Stimulated activated CD4-positive, alpha-beta T cell treated with anti-CD3 and anti-CD28 coated beads, Interleukin-1b, Interleukin-23, amount 100 ng/mL, for 1 hour (primary cell): ENCODE measurements at regions not wholly inside any gene's neighbourhood (a gene's known extent, or its start where the extent isn't known, plus 50 kb on each side); places are given as distances from the start of the nearest gene placed in this dataset.
"Not testable (repeated sequence)": the region's sequence is repeated elsewhere in the genome, so short reads cannot be mapped to it uniquely, and the experiment has no call there.

Source experiments
- DNase-seq, 2 donors: peaks; one replicate each; pipeline ENCODE4 v3.0.0-alpha.2; 2020; ENCODE audit warnings: low read depth in 2 of 2

DNA sequence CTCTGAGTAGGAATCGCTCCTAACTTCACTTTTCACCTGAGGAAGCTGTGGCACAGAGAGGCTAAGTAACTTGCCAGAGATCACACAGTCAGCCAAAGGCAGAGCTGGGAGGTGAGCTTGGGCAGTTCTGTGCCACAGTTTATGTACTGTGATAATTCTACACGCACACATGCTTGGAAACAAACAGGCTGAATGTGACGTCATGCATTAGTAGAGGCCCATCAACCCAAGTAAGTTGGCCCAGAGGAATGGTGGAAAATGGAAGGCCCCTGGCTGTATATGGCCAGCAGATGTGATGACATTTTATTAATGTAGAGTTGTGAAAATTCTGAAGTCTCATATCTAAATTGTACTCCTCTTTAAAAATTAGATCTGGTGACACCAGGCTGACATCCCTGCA, 394.0 kb downstream of the MIAT start:
- no peak for DNase-seq

DNA sequence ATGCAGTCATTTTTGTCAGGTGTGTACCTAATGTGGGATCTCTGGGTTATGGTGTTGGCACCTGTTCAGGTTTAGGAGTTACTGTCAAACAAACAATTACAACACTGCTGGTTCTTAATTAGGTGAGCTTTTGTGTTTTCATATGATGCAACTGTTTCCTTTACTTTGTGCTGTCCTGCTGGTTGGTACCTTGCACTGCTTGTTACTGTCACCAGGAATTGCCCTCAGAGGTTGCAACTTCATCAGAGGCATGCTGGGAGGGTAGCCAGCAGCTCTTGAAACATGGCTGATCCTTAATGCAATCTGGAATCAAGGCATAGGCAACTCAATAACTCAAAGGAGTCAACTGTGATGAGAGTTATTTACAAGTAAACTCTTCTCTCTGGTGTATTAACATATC, 400.3 kb downstream of the MIAT start:
- no peak for DNase-seq

DNA sequence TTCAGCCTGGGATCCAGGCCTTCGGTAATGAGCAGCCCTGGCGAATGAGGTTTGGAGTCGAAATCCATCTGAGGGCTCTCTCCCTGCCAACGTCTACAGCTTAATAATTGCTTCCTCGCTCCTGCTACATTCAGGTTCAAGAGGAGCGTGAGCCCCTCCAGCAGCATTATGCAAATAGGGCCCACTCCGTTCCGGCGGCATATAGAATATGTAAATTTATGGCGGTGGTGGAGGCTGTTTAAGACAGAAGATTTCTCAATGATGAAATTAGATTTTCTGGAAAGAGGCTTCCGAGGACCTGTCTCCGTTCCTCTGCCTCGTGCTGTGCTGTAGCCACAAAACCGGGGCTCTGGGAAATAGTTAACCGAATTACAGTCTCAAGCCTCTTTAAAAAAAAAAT, 402.8 kb downstream of the MIAT start:
- DNase-seq, result no peak

- DNase-seq, result no peak
These were observed 405.5 kb downstream of the MIAT start for GRCh38 chr22:27062910-27063309.

GRCh38 chr22:27063406-27063805, 406.0 kb downstream of the MIAT start:
- no peak for DNase-seq

GRCh38 chr22:27063841-27064240, 406.5 kb downstream of the MIAT start:
- DNase-seq, result no peak

DNA sequence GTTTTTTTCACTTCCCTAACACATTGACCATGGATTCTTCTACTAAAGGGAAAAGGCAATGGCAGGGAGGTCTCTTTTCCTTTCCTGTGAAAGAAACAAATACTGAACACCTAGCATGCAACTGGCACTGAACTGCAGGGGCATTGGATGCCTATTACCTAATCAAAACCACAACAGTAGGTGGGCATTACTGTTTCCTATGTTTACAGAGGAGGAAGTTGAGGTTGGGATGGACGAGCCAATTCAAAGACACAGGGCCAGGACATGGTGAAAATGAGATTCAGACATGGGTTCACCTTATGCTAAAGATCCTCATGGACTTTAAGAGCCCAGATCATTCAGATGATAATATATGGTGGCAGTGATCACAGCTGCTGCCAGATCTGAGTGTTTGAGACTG, 407.0 kb downstream of the MIAT start:
- DNase-seq, result no peak

- no peak for DNase-seq
These were observed 407.9 kb downstream of the MIAT start for GRCh38 chr22:27065279-27065678.

DNA sequence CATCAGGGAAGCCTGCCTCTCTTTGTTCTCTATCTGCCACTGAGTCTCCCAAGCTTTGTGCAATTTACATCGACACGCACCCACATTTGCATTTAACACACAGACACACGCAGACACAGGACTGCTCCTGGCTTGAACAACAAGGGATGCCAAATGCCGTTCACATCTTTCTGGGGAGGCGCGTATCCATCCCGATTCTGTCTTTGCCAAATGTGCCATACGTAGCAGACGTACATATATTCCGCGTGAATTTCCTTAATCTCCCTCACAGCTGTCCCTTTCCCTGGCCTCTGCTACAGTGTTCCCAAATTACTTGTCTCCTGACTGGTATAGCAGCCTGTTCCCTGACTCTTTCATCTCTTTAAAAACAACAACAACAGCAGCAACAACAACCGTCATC, 409.5 kb downstream of the MIAT start:
- no peak for DNase-seq

- no peak for DNase-seq
These were observed 410.7 kb downstream of the MIAT start for GRCh38 chr22:27068121-27068520.

DNA sequence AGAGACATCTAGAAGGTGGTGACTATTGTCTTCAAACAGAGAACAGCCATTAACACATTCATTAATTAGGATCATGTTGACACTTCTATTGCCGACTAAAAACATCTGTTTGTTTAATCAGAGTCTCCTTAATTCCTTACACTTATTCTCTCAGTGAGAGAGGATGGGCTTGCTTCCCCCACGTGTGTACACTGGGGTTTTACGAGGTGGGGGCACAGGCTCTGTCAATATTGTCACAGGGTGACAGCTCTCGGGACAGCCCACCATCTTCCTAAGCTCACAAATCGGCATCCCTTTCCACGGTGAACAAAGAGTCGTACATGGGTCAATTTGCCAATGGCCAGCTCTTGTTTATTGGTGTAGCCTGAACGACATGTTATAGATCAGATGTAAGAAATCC, 413.2 kb downstream of the MIAT start:
- DNase-seq, result no peak

DNA sequence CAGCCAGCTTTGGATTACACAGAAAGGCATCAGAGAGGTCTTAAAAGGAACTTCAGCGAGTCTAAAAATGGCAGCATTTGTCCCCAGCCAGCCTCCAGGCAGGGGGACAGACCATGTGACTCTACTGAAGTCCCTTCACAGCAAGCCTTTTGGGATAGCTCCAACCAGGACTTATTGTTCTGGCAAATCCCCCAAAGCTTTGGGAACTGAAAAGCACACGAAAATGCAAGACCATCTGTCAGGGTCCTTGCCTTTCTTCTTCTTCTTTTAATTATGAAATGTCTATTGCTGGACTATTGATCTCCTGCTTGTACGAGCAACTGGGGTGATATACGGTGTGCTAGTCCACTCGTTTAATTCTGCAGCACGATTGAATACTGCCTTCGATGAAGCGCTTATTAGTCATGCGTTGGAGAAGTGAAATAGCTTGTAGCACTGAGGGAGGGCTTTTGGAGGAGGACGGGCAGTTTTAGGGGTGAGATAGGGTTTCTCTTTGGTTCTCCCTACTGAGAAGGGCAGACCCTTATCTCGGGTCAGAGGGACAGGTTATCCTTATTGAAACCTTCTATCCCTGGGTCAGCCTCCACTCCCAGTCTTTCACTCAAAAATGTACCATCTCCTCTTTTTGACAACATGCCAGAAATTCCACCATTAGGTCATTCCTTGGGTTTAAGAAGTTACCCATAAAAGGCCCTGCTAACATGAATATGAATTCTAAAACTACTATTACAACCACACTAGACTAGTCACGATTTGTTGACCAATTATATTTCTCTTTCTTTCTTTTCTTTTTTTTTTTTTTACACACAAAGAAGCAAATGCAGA, 416.4 kb downstream of the MIAT start:
- DNase-seq, result no peak

- no peak for DNase-seq
These were observed 417.8 kb downstream of the MIAT start for GRCh38 chr22:27075028-27075678.

- DNase-seq, result no peak
These were observed 418.5 kb downstream of the MIAT start for GRCh38 chr22:27075891-27076290.

DNA sequence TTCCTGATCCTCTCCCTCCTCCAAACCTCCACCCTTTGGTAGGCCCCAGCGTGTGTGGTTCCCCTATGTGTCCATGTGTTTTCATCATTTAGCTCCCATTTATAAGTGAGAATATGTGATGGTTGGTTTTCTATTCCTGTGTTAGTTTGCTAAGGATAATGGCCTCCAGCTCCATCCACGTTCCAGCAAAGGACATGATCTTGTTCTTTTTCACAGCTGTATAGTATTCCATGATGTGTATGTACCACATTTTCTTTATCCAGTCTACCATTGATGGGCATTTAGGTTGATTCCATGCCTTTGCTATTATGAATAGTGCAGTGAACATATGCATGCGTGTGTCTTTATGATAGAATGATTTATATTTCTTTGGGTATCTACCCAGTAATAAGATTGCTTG, 420.7 kb downstream of the MIAT start:
- not testable (repeated sequence) for DNase-seq

- no peak for DNase-seq
These were observed 422.7 kb downstream of the MIAT start for GRCh38 chr22:27080036-27080578.

DNA sequence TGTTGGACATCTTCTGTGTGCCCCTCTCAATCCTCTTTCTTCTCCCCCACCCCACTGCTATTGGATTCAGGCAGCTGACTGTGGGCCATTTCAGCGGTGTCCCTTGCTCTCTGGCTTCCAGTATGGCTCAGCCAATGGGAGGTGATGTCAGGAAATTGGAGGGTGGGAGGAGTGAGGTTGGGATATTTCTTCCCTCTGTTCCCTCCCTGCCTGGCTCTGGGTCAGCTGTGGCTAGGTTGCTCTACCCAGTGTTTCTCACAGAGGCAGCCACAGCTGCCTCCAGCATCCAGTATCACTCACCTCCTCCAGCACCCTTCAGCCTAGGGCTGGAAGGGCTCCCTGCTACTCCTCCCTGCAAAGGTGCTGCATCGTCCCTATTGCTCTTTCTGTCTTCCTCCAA, 423.5 kb downstream of the MIAT start:
- DNase-seq, result no peak

DNA sequence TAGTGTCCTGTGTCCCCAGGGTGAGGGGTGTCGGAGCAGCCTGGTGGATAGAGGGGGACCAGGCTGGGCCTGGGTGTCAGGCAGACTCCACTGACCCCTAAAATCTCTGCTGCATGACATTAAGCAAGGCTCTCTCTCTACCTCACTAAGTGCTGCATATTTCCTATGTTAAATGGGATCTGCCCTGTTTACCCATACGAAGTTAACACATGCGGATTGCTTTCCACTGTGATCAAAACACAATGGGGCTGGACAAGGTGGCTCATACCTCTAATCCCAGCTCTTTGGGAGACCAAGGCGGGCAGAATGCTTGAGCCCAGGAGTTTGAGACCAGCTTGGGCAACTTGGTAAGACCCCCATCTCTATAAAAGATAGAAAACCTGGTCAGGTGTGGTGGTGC, 426.2 kb downstream of the MIAT start:
- no peak for DNase-seq

DNA sequence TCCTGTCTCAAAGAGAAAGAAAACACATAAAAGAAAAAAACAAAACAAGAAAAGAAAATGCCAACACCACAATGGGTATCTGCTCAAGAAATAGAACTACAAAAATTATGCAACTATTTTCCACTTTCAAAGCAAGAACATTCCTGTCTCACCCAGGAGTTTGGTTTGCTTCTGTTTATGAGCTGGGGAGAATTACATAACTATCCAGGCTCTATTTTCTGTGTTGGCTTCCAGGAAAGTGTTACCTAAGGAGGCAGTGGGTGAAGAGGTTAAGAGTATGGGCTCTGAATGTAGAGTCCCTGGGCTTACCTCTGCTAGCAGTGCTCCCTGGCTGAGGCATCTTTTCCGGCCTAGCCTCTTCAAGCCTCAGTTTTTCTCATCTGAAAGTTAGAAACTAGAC, 426.7 kb downstream of the MIAT start:
- no peak for DNase-seq

GRCh38 chr22:27086080-27087044, 429.0 kb downstream of the MIAT start:
- DNase-seq, result no peak

DNA sequence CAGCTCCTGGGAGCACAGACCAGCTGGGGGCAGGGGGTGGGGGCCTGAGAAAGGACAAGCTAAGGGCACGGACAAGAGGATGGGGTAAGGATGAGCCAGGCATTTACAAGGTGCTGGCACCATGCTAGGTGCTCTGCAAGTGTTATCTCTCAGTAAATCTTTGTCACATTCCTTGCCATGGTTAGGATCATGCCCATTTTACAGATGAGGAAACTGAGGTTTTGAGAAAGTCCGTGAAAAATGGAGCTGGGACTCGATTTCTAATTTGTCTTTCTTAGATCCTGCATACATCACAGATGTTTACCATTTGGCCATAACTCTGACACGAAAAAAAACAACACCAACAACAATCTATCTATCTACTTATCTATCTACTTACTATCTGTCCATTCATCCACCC, 429.7 kb downstream of the MIAT start:
- DNase-seq, result no peak

DNA sequence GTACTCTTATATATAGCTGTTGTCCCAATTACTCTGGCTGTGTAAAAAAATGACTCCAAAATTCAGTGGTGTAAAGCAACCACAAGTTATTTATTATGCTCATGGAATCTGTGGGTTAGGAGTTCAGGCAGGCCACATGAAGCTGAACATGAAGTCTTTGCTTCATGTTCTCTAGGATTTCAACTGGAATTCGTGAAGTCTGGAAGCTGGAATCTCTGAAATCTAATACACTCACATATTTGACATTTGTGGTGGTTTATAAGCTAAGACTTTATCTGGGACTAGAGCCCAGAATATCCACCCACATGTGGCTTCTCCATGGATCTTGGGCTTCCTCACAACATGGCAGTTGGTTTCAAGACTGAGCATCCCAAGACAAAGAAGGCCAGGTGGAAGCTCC, 430.6 kb downstream of the MIAT start:
- no peak for DNase-seq
